Peyer's patch (tissue), 4 donors: ENCODE measurements at regions not wholly inside any gene's neighbourhood (a gene's known extent, or its start where the extent isn't known, plus 50 kb on each side); places are given as distances from the start of the nearest gene placed in this dataset.

ENCODE experiments used
- DNase-seq, 3 donors: peaks; one replicate each; pipeline ENCODE4 v3.0.0-alpha.2; 2017 to 2019
- H3K27ac ChIP-seq, 4 donors: fragments of 200-600 bp; sonication (generic); one replicate each; pipeline ENCODE4 v1.5.1; 2016 to 2019
- H3K27me3 ChIP-seq, 2 donors: fragments of 200-600 bp; sonication (generic); one replicate each; pipeline ENCODE4 v1.5.1; 2019
- H3K36me3 ChIP-seq, 3 donors: fragments of 200-600 bp; sonication (generic); one replicate each; pipeline ENCODE4 v1.5.1; 2016 to 2019
- H3K4me1 ChIP-seq, 4 donors: fragments of 200-600 bp; sonication (generic); one replicate each; pipeline ENCODE4 v1.5.1; 2016 to 2019
- H3K4me3 ChIP-seq, 4 donors: fragments of 200-600 bp; sonication (generic); 1 replicate in 3 of 4; 2 replicates in 1 of 4; pipeline ENCODE4 v1.5.1; 2016 to 2019; ENCODE audit warnings: mild to moderate bottlenecking in 1 of 4
- H3K9me3 ChIP-seq, 4 donors: fragments of 200-600 bp; sonication (generic); one replicate each; pipeline ENCODE4 v1.5.1; 2016 to 2019; ENCODE audit warnings: mild to moderate bottlenecking in 1 of 4
- POLR2A ChIP-seq, 2 donors: fragments of 450-650 bp; IDR thresholded peaks; one replicate each; pipeline ENCODE4 v1.5.1; 2017; ENCODE audit warnings: antibody characterized with exemption in 2 of 2, mild to moderate bottlenecking in 2 of 2, moderate library complexity in 2 of 2
- TF ChIP-seq, protein P1 (sequence below), 6 experiments: fragments of 450-650 bp in 4 of 6; fragments of 200-600 bp in 2 of 6; sonication (generic) in 1 of 6; IDR thresholded peaks; one replicate each; pipeline ENCODE4 v1.5.1; 2017 to 2019; ENCODE audit warnings: antibody characterized with exemption in 6 of 6, mild to moderate bottlenecking in 3 of 6, moderate library complexity in 1 of 6

DNA sequence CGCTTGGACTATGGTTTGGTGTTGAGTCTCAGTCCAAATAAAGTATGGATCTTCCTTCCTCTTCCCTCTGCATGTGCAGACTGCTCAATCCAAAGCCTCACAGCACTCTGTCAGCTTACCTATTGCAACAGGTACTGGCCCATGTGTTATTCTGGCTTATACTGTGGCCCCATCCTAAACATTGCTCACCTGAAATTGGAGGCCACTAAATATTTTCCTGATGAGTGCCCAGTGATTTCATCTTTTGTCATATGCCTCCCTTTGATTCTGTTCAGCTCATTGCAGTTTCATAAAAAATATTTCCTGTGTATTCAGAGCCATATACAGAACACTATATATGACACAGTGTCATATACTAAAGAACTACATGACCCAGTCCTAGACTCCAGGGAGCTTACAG is 86.3 kb upstream of the FAM136A start:
- no peak for DNase-seq

DNA sequence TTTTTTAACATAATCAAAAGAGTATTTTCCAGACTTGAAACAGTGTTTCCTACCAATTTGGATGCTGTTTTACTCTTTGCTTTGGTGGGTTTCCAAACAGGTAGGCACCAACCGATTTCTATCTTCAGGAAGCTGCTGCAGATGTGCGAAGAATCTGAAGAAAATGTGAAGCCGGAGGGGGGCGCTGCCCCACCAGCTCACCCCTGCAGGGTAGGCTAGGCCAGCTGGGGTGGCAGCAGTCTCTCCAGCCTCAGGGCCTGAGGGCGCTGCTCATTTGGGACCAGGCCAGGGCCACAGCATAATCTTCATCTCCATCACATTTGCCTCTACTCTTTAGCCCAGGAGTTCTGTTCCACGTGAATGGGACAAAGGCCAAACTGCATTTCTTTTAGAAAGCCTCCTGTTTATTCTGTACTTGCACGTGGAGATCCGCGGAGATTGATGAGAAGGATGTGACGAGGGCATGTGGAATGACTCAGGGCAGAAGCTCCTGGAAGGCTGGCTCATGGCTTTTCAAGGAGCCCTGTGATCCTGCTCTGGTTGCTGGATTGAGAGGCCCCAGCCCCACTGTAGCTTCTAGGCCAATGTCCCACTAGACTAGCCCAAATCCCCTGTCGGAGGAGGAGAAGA is 84.2 kb upstream of the FAM136A start:
- Histone ChIP-seq H3K27ac (no peak overlapping the region), H3K27me3 (no peaks in the 10 kb centered on the region), H3K36me3 (no peaks in the 10 kb centered on the region), H3K4me3 (no peak overlapping the region), H3K9me3 (no peaks in the 10 kb centered on the region), H3K4me1 (no peaks in the 10 kb centered on the region)
- DNase-seq = no peak
- no peak for TF ChIP-seq POLR2A (IDR thresholded peaks at IDR 0.05)
- TF ChIP-seq, protein P1, sequence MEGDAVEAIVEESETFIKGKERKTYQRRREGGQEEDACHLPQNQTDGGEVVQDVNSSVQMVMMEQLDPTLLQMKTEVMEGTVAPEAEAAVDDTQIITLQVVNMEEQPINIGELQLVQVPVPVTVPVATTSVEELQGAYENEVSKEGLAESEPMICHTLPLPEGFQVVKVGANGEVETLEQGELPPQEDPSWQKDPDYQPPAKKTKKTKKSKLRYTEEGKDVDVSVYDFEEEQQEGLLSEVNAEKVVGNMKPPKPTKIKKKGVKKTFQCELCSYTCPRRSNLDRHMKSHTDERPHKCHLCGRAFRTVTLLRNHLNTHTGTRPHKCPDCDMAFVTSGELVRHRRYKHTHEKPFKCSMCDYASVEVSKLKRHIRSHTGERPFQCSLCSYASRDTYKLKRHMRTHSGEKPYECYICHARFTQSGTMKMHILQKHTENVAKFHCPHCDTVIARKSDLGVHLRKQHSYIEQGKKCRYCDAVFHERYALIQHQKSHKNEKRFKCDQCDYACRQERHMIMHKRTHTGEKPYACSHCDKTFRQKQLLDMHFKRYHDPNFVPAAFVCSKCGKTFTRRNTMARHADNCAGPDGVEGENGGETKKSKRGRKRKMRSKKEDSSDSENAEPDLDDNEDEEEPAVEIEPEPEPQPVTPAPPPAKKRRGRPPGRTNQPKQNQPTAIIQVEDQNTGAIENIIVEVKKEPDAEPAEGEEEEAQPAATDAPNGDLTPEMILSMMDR (IDR thresholded peaks at IDR 0.05) = no peak

More for the DNA sequence above, 86.3 kb upstream of the FAM136A start:
- Histone ChIP-seq H3K27me3 (no peaks in the 10 kb centered on the region), H3K4me3 (no peak overlapping the region), H3K27ac (no peak overlapping the region), H3K4me1 (no peaks in the 10 kb centered on the region), H3K36me3 (no peaks in the 10 kb centered on the region), H3K9me3 (no peaks in the 10 kb centered on the region)
- no peak for TF ChIP-seq POLR2A (IDR thresholded peaks at IDR 0.05)
- TF ChIP-seq, protein P1 (IDR thresholded peaks at IDR 0.05) = no peak

DNA sequence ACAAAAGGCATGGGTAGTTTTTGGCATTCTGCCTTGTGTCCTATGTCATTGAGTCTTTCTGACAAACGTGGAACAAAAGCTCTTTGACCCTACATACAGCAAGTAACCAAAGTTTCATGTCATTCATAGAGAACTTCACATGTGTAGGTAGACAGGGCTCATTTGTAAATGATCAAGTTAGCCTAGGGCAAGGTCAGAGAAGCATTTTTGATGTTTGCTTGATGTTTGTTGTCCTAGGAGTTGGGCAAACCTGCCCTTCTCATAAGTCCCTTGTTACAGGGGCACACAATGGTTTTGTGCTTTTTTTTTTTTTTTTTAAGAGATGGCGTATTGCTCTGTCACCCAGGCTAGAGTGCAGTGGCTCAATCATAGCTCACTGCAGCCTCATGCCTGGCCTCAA is 83.3 kb upstream of the FAM136A start:
- no peak overlapping the region for H3K27ac ChIP-seq
- H3K9me3 ChIP-seq = no peaks in the 10 kb centered on the region
- DNase-seq = no peak
- no peaks in the 10 kb centered on the region for H3K4me1 ChIP-seq
- no peak for TF ChIP-seq POLR2A (IDR thresholded peaks at IDR 0.05)
- TF ChIP-seq, protein P1 (IDR thresholded peaks at IDR 0.05) = no peak
- no peak overlapping the region for H3K4me3 ChIP-seq
- H3K27me3 ChIP-seq = no peaks in the 10 kb centered on the region
- H3K36me3 ChIP-seq = no peaks in the 10 kb centered on the region

DNA sequence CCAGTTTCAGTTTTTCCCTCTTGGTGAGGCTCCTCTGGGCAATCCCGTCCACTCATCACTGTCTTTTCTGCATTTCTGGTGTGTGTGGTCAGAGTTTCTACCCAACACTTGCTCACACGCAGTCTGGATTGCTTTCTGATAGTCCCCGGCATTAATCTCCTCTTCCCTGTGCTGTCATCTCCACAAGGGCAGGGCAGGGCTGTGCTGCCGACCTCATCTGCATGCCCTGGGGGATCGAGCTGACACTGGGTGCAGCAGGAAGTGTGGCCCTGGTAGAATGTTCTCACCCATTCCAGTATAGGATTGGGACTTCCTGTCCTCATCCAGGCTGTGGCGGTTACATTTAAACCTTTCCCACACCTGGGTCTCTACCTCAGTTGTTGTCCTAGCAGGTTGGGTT is 80.0 kb upstream of the FAM136A start:
- no peak for TF ChIP-seq POLR2A (IDR thresholded peaks at IDR 0.05)
- TF ChIP-seq, protein P1 (IDR thresholded peaks at IDR 0.05) = no peak
- Histone ChIP-seq H3K27ac (no peak overlapping the region), H3K36me3 (no peaks in the 10 kb centered on the region), H3K9me3 (no peaks in the 10 kb centered on the region), H3K27me3 (no peaks in the 10 kb centered on the region), H3K4me3 (no peak overlapping the region), H3K4me1 (no peaks in the 10 kb centered on the region)
- DNase-seq = no peak

DNA sequence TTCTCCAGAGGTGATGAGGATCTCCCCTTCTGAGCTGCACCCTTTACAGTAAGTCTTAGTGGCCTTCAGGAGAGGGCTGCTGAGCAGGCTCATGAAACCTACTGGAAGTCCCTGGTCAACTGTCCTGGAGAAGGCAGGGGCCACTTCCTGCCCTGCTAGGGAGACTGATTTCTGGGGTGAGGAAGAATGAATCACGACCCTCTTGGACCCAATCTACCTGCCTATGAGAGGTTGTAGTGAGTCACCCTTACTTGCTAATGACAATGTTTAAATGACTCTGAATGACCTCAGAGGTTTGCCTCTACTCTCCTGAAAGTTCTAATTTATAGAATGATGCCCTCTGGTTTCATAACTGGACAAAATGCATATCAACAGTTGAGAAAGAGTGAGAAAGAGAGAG is 79.4 kb upstream of the FAM136A start:
- no peak overlapping the region for H3K4me3 ChIP-seq
- H3K4me1 ChIP-seq = no peaks in the 10 kb centered on the region
- H3K27ac ChIP-seq = no peak overlapping the region
- H3K9me3 ChIP-seq = no peaks in the 10 kb centered on the region
- H3K27me3 ChIP-seq = no peaks in the 10 kb centered on the region
- no peaks in the 10 kb centered on the region for H3K36me3 ChIP-seq
- no peak for DNase-seq
- TF ChIP-seq, protein P1 (IDR thresholded peaks at IDR 0.05) = no peak
- no peak for TF ChIP-seq POLR2A (IDR thresholded peaks at IDR 0.05)

DNA sequence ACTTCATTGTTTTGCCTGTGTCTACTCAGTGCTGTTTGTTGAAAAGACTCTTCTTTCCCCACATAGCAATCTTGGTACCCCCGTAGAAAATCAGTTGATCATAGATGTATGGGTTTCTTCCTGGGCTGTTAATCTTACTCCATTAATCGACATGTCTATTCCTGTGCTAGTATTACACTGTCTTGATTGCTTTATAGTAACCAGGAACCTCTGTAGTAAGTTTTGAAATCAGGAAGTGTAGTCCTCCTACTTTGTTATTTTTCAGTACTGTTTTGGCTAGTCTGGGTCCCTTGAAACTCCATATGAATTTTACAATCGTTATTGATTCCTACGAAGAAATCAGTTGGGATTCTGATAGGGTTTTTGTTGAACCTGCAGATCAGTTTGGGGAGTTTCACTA is 78.8 kb upstream of the FAM136A start:
- TF ChIP-seq POLR2A (IDR thresholded peaks at IDR 0.05) = no peak
- TF ChIP-seq, protein P1 (IDR thresholded peaks at IDR 0.05) = no peak

More for the DNA sequence above, 78.8 kb upstream of the FAM136A start:
- Histone ChIP-seq H3K27me3 (no peaks in the 10 kb centered on the region), H3K4me1 (no peaks in the 10 kb centered on the region), H3K9me3 (no peaks in the 10 kb centered on the region), H3K36me3 (no peaks in the 10 kb centered on the region), H3K4me3 (no peak overlapping the region), H3K27ac (no peak overlapping the region)
- no peak for DNase-seq
